NB4 (cell line): ENCODE measurements at regions not wholly inside any gene's neighbourhood (a gene's known extent, or its start where the extent isn't known, plus 50 kb on each side); places are given as distances from the start of the nearest gene placed in this dataset.

Experiments
- MYC ChIP-seq: IDR thresholded peaks from 2 replicates; pipeline ENCODE4 v1.6.1; 2011; ENCODE audit warnings: low read depth, low read length
- POLR2A ChIP-seq: IDR thresholded peaks from 2 replicates; pipeline ENCODE4 v1.6.1; 2011; ENCODE audit warnings: mild to moderate bottlenecking; ENCODE audit not compliant: insufficient read length; ENCODE audit errors: extremely low read depth
- TF ChIP-seq, protein P1 (sequence below): IDR thresholded peaks from one replicate; pipeline ENCODE4 v1.5.1; 2012; ENCODE audit warnings: low read depth, low read length

DNA sequence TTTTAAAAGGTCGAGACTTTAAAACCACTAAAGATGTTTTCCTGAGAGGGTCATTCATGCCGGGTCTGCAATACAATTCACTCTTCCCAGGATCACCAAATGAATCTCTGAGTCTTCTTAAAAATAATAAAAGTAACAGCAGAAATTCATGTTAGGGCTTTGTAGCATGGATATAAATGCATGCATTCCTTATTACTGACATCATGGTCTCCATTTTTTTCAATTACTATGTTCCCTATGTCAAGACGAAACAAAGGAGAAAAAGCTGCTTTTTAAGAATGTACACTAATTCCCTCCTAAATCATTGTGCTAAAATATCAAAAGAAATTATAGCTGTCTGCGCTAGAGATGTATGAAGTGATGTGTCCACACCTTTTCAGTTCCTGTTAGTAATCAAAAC is 789.9 kb upstream of the LRRC4C start:
- TF ChIP-seq POLR2A = no peak
- TF ChIP-seq, protein P1, sequence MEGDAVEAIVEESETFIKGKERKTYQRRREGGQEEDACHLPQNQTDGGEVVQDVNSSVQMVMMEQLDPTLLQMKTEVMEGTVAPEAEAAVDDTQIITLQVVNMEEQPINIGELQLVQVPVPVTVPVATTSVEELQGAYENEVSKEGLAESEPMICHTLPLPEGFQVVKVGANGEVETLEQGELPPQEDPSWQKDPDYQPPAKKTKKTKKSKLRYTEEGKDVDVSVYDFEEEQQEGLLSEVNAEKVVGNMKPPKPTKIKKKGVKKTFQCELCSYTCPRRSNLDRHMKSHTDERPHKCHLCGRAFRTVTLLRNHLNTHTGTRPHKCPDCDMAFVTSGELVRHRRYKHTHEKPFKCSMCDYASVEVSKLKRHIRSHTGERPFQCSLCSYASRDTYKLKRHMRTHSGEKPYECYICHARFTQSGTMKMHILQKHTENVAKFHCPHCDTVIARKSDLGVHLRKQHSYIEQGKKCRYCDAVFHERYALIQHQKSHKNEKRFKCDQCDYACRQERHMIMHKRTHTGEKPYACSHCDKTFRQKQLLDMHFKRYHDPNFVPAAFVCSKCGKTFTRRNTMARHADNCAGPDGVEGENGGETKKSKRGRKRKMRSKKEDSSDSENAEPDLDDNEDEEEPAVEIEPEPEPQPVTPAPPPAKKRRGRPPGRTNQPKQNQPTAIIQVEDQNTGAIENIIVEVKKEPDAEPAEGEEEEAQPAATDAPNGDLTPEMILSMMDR = no peak
- TF ChIP-seq MYC = no peak
